ENCODE measurements at regions not wholly inside any gene's neighbourhood (a gene's known extent, or its start where the extent isn't known, plus 50 kb on each side); places are given as distances from the start of the nearest gene placed in this dataset.

GRCh38 chr6:101083533-101084175, 202.5 kb upstream of the ASCC3 start:
- CTCF ChIA-PET, result no interaction called here
- DNase-seq, result peak in 1 of 2 experiments; percentile 3

GRCh38 chr6:101085327-101085726, 204.2 kb upstream of the ASCC3 start:
- Mint-ChIP-seq H3K27me3 (ENCODE audit: insufficient read depth, unreplicated experiment) (no peaks in the 10 kb centered on the region), H3K27ac (ENCODE audit: unreplicated experiment) (no peak overlapping the region), H3K4me3 (ENCODE audit: unreplicated experiment) (no peak overlapping the region), H3K36me3 (ENCODE audit: insufficient read depth, unreplicated experiment) (no peaks in the 10 kb centered on the region), H3K9me3 (ENCODE audit: unreplicated experiment) (peaks cover 6% of the 10 kb centered on the region), H3K4me1 (ENCODE audit: low read depth, unreplicated experiment) (no peaks in the 10 kb centered on the region)
- no TSS peak for BruUV-seq (replicated peaks)
- no peak for DNase-seq
- no peak overlapping the region for H3K4me3 ChIP-seq (ENCODE audit: low read depth, low read length)
- TF ChIP-seq CTCF (IDR thresholded peaks at IDR 0.05; ENCODE audit: insufficient read depth in 1 of 2, low read depth in 1 of 2, low read length in 1 of 2, severe bottlenecking in 1 of 2, unreplicated experiment in 1 of 2), result no peak
- CTCF ChIA-PET, result no interaction called here
- no peaks in the 10 kb centered on the region for H3K9me3 ChIP-seq
- intact Hi-C loops (cut with micrococcal nuclease; ENCODE audit: unreplicated experiment), result no loop called here
- H3K27me3 ChIP-seq (replicated peaks; ENCODE audit: control insufficient read depth, insufficient read depth, low read length), result no peaks in the 10 kb centered on the region
- H3K4me1 ChIP-seq, result peaks cover 9% of the 10 kb centered on the region; the same call in 1 of the 2 replicates
- POLR2A ChIA-PET, result no interaction called here
- no peaks in the 10 kb centered on the region for H3K36me3 ChIP-seq (ENCODE audit: control insufficient read depth, insufficient read depth, low read length)

More at GRCh38 chr6:101083533-101084175, 202.5 kb upstream of the ASCC3 start:
- Mint-ChIP-seq H3K36me3 (ENCODE audit: insufficient read depth, unreplicated experiment) (no peaks in the 10 kb centered on the region), H3K27me3 (ENCODE audit: insufficient read depth, unreplicated experiment) (no peaks in the 10 kb centered on the region), H3K4me3 (ENCODE audit: unreplicated experiment) (no peak overlapping the region), H3K27ac (ENCODE audit: unreplicated experiment) (no peak overlapping the region), H3K4me1 (ENCODE audit: low read depth, unreplicated experiment) (no peaks in the 10 kb centered on the region), H3K9me3 (ENCODE audit: unreplicated experiment) (no peaks in the 10 kb centered on the region)
- Histone ChIP-seq H3K9me3 (no peaks in the 10 kb centered on the region), H3K4me3 (ENCODE audit: low read depth, low read length) (no peak overlapping the region), H3K36me3 (ENCODE audit: control insufficient read depth, insufficient read depth, low read length) (no peaks in the 10 kb centered on the region), H3K4me1 (peaks cover 9% of the 10 kb centered on the region; the same call in 1 of the 2 replicates), H3K27me3 (replicated peaks; ENCODE audit: control insufficient read depth, insufficient read depth, low read length) (no peaks in the 10 kb centered on the region)
- no peak for TF ChIP-seq CTCF (IDR thresholded peaks at IDR 0.05; ENCODE audit: insufficient read depth in 1 of 2, low read depth in 1 of 2, low read length in 1 of 2, severe bottlenecking in 1 of 2, unreplicated experiment in 1 of 2)
- no TSS peak for BruUV-seq (replicated peaks)
- POLR2A ChIA-PET, result no interaction called here
- intact Hi-C loops (cut with micrococcal nuclease; ENCODE audit: unreplicated experiment), result no loop called here

- no peaks in the 10 kb centered on the region for H3K27me3 ChIP-seq (replicated peaks; ENCODE audit: control insufficient read depth, insufficient read depth, low read length)
- ChIA-PET POLR2A (no interaction called here), CTCF (no interaction called here)
- Mint-ChIP-seq H3K27ac (ENCODE audit: unreplicated experiment) (no peak overlapping the region), H3K36me3 (ENCODE audit: insufficient read depth, unreplicated experiment) (no peaks in the 10 kb centered on the region), H3K9me3 (ENCODE audit: unreplicated experiment) (peaks cover 17% of the 10 kb centered on the region), H3K4me3 (ENCODE audit: unreplicated experiment) (no peak overlapping the region), H3K4me1 (ENCODE audit: low read depth, unreplicated experiment) (no peaks in the 10 kb centered on the region), H3K27me3 (ENCODE audit: insufficient read depth, unreplicated experiment) (no peaks in the 10 kb centered on the region)
- no peaks in the 10 kb centered on the region for H3K36me3 ChIP-seq (ENCODE audit: control insufficient read depth, insufficient read depth, low read length)
- H3K9me3 ChIP-seq, result no peaks in the 10 kb centered on the region
- peaks cover 9% of the 10 kb centered on the region; the same call in 1 of the 2 replicates for H3K4me1 ChIP-seq
- TF ChIP-seq CTCF (IDR thresholded peaks at IDR 0.05; ENCODE audit: insufficient read depth in 1 of 2, low read depth in 1 of 2, low read length in 1 of 2, severe bottlenecking in 1 of 2, unreplicated experiment in 1 of 2), result no peak
- no peak overlapping the region for H3K4me3 ChIP-seq (ENCODE audit: low read depth, low read length)
- intact Hi-C loops (cut with micrococcal nuclease; ENCODE audit: unreplicated experiment), result no loop called here
- no peak for DNase-seq
- no TSS peak for BruUV-seq (replicated peaks)
These were observed 205.3 kb upstream of the ASCC3 start for GRCh38 chr6:101086473-101086872.

All from Caco-2 (cell line).